ENCODE measurements at regions not wholly inside any gene's neighbourhood (a gene's known extent, or its start where the extent isn't known, plus 50 kb on each side); places are given as distances from the start of the nearest gene placed in this dataset.

DNA sequence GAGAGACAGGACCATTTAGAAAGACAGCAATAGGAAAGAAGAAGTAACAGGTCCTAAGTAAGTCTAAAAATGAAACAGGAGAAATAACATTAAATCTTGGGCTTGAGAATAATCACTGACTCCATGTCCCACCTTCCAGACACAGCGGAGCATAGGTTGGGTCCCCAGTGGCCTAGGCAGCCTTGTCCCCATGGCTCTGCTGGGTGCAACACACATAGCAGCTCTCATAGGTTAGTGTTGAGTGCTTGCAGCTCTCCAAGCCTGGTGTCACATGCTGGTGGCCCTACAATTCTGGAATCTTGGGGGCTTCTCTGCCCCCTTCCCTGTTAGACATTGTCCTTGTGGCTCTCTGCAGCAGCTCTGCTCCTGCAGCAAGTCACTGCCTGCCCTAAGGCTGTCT lies 952.8 kb upstream of the ADGRL2 start:
- H3K27ac ChIP-seq: no peak overlapping the region
- H3K4me1 ChIP-seq: no peaks in the 10 kb centered on the region
- H3K9me3 ChIP-seq: no peaks in the 10 kb centered on the region
- TF ChIP-seq POLR2A (IDR thresholded peaks at IDR 0.05): no peak
- TF ChIP-seq, protein P1, sequence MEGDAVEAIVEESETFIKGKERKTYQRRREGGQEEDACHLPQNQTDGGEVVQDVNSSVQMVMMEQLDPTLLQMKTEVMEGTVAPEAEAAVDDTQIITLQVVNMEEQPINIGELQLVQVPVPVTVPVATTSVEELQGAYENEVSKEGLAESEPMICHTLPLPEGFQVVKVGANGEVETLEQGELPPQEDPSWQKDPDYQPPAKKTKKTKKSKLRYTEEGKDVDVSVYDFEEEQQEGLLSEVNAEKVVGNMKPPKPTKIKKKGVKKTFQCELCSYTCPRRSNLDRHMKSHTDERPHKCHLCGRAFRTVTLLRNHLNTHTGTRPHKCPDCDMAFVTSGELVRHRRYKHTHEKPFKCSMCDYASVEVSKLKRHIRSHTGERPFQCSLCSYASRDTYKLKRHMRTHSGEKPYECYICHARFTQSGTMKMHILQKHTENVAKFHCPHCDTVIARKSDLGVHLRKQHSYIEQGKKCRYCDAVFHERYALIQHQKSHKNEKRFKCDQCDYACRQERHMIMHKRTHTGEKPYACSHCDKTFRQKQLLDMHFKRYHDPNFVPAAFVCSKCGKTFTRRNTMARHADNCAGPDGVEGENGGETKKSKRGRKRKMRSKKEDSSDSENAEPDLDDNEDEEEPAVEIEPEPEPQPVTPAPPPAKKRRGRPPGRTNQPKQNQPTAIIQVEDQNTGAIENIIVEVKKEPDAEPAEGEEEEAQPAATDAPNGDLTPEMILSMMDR (IDR thresholded peaks at IDR 0.05): no peak
- 100% methylated on average over 1 of the region's 1 CpG for WGBS, 2 donors
- intact Hi-C loops (cut with DNase I): no loop called here
- DNase-seq: no peak
- no peaks in the 10 kb centered on the region for H3K36me3 ChIP-seq
- no peak overlapping the region for H3K4me3 ChIP-seq
- no peaks in the 10 kb centered on the region for H3K27me3 ChIP-seq

DNA sequence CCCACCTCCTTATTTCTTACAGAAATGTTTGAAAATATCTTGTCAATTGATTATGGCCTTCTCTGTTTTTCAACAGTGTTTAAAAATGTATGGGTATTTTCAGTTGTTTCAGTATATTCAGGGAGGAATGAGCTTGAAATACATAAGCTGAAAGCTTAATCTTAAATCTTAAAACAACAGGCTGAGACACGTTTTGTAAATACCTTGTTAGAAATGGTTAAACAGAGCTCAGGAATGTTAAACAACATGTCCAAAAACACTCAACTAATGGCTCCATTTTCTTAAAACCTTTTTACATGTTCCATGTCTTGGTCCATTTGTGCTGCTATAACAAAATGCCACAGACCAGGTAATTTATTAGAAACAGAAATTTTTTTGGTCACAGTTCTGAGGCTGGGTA lies 953.8 kb upstream of the ADGRL2 start:
- DNase-seq: no peak
- no peaks in the 10 kb centered on the region for H3K4me1 ChIP-seq
- H3K9me3 ChIP-seq: no peaks in the 10 kb centered on the region
- intact Hi-C loops (cut with DNase I): no loop called here
- TF ChIP-seq, protein P1 (IDR thresholded peaks at IDR 0.05): no peak
- TF ChIP-seq POLR2A (IDR thresholded peaks at IDR 0.05): no peak
- WGBS, 2 donors: 22 to 23% methylated on average over 1 of the region's 1 CpG
- no peaks in the 10 kb centered on the region for H3K36me3 ChIP-seq
- no peaks in the 10 kb centered on the region for H3K27me3 ChIP-seq
- no peak overlapping the region for H3K4me3 ChIP-seq
- H3K27ac ChIP-seq: no peak overlapping the region

DNA sequence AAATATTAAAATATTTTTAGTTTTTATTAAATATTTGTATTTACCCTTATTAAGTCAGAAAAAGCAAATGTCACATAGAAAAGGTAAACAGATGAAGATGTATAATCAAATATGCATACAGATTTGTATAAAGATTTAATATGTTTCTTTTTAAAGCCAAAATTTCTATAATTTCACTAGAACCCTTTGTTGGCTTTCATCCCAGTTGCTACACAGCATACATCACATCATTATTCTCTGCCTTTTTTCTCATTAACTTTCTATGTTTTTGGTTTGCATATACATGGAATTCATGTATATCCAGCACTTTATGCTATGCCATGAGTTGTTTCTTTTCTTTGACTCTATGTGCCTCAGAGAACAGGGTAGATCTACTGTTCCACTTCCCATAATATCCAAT lies 957.9 kb upstream of the ADGRL2 start:
- Histone ChIP-seq H3K27me3 (no peaks in the 10 kb centered on the region), H3K4me3 (no peak overlapping the region), H3K4me1 (no peaks in the 10 kb centered on the region), H3K27ac (no peak overlapping the region), H3K9me3 (no peaks in the 10 kb centered on the region), H3K36me3 (no peaks in the 10 kb centered on the region)
- intact Hi-C loops (cut with DNase I): no loop called here
- no peak for DNase-seq
- TF ChIP-seq, protein P1 (IDR thresholded peaks at IDR 0.05): no peak
- TF ChIP-seq POLR2A (IDR thresholded peaks at IDR 0.05): no peak

DNA sequence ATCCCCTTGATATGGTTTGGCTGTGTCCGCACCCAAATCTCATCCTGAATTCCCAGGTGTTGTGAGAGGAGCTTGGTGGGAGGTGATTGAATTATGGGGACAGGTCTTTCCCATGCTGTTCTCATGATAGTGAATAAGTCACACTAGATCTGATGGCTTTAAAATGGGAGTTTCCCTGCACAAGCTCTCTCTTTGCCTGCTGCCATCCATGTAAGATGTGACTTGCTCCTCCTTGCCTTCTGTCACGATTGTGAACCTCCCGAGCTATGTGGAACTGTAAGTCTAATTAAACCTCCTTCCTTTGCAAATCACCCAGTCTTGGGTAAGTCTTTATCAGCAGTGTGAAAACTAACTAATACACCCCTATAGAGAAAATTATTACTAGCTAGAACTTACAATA lies 959.5 kb upstream of the ADGRL2 start:
- no peak overlapping the region for H3K27ac ChIP-seq
- no peak for DNase-seq
- WGBS, 2 donors: 82 to 85% methylated on average over 3 of the region's 3 CpGs
- H3K9me3 ChIP-seq: no peaks in the 10 kb centered on the region
- intact Hi-C loops (cut with DNase I): no loop called here
- no peaks in the 10 kb centered on the region for H3K27me3 ChIP-seq
- H3K4me3 ChIP-seq: no peak overlapping the region
- no peak for TF ChIP-seq POLR2A (IDR thresholded peaks at IDR 0.05)
- TF ChIP-seq, protein P1 (IDR thresholded peaks at IDR 0.05): no peak
- no peaks in the 10 kb centered on the region for H3K36me3 ChIP-seq
- H3K4me1 ChIP-seq: no peaks in the 10 kb centered on the region

DNA sequence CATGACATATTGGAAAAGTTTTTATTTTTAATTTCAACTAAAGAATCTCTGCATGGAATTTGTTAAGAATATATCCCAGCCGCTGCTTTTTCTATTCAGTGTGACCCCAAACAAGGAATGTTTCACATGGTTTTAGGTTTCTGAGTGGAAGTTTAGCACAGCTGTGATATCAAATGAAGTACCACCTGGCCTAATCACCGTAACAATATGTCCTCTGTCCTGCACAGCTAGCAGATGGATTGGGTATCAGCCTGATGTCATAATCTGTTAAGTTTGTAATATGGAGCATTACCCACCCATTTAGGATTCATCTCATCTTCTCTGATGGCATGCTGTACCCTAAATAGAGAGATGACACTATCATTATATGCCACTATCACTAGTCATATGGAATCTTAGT lies 963.7 kb upstream of the ADGRL2 start:
- TF ChIP-seq POLR2A (IDR thresholded peaks at IDR 0.05): no peak
- TF ChIP-seq, protein P1 (IDR thresholded peaks at IDR 0.05): no peak
- Histone ChIP-seq H3K27me3 (no peaks in the 10 kb centered on the region), H3K9me3 (no peaks in the 10 kb centered on the region), H3K27ac (no peak overlapping the region), H3K36me3 (no peaks in the 10 kb centered on the region), H3K4me3 (no peak overlapping the region), H3K4me1 (no peaks in the 10 kb centered on the region)
- DNase-seq: no peak
- intact Hi-C loops (cut with DNase I): no loop called here
- WGBS, 2 donors: 76 to 81% methylated on average over 2 of the region's 2 CpGs
